ENCODE measurements at regions not wholly inside any gene's neighbourhood (a gene's known extent, or its start where the extent isn't known, plus 50 kb on each side); places are given as distances from the start of the nearest gene placed in this dataset.

DNA sequence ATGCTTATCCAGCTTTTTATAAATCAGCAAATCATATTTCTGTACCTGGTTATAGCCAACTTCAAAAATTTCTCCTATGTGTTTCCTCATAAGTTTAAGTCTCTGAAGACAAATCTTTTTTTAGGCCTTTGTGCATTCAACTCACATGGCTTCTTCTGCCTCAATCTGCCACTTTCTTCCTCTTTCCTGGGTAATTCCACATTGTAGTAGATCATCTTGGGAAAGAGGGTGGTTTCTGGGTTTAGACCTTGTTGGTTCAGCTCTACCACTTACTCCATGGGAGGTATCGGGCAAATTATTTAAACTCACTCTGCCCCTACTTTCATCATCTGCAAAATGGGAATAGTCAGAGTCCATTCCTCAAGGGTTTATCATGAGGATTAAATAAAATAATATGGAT lies 707.0 kb upstream of the ZEB2 start:
- Mint-ChIP-seq H3K27me3 (ENCODE audit: low read depth, unreplicated experiment) (no peaks in the 10 kb centered on the region), H3K36me3 (ENCODE audit: low read depth, unreplicated experiment) (no peaks in the 10 kb centered on the region), H3K4me3 (ENCODE audit: unreplicated experiment) (no peak overlapping the region), H3K4me1 (ENCODE audit: low read depth, unreplicated experiment) (no peaks in the 10 kb centered on the region), H3K27ac (ENCODE audit: unreplicated experiment) (no peak overlapping the region), H3K9me3 (ENCODE audit: unreplicated experiment) (peaks cover 5% of the 10 kb centered on the region)
- H3K36me3 ChIP-seq (ENCODE audit: insufficient read depth, low read length) = no peaks in the 10 kb centered on the region
- H3K4me1 ChIP-seq (ENCODE audit: insufficient read depth, low read length) = no peaks in the 10 kb centered on the region
- H3K9me3 ChIP-seq (ENCODE audit: insufficient read depth, low read depth, low read length) = no peaks in the 10 kb centered on the region
- no peak overlapping the region for H2AFZ ChIP-seq (ENCODE audit: low read depth, low read length)
- no peak overlapping the region for H3K27ac ChIP-seq (ENCODE audit: low read depth, low read length)
- FAIRE-seq = no peak
- no peak for DNase-seq (ENCODE audit: low read depth)
- H3K4me2 ChIP-seq (ENCODE audit: low read length) = no peak overlapping the region
- H3K4me3 ChIP-seq (ENCODE audit: insufficient read depth, low read depth, low read length) = no peak overlapping the region
- H4K20me1 ChIP-seq (ENCODE audit: insufficient read depth, low read length) = no peaks in the 10 kb centered on the region
- no peaks in the 10 kb centered on the region for H3K27me3 ChIP-seq (ENCODE audit: insufficient read depth, low read length)
- no peak for TF ChIP-seq EZH2 (IDR thresholded peaks at IDR 0.05; ENCODE audit: insufficient read depth, low read length)
- TF ChIP-seq CTCF (IDR thresholded peaks at IDR 0.05; ENCODE audit: insufficient read depth, low read depth, low read length) = no peak
- no peaks in the 10 kb centered on the region for H3K79me2 ChIP-seq (ENCODE audit: insufficient read depth, low read length)
- no peak overlapping the region for H3K9ac ChIP-seq (ENCODE audit: low read length)

- Mint-ChIP-seq H3K4me1 (ENCODE audit: low read depth, unreplicated experiment) (no peaks in the 10 kb centered on the region), H3K9me3 (ENCODE audit: unreplicated experiment) (peaks cover 3% of the 10 kb centered on the region), H3K4me3 (ENCODE audit: unreplicated experiment) (no peak overlapping the region), H3K36me3 (ENCODE audit: low read depth, unreplicated experiment) (no peaks in the 10 kb centered on the region), H3K27me3 (ENCODE audit: low read depth, unreplicated experiment) (no peaks in the 10 kb centered on the region), H3K27ac (ENCODE audit: unreplicated experiment) (no peak overlapping the region)
- Histone ChIP-seq H3K79me2 (ENCODE audit: insufficient read depth, low read length) (no peaks in the 10 kb centered on the region), H3K27me3 (ENCODE audit: insufficient read depth, low read length) (no peaks in the 10 kb centered on the region), H3K9me3 (ENCODE audit: insufficient read depth, low read depth, low read length) (no peaks in the 10 kb centered on the region), H4K20me1 (ENCODE audit: insufficient read depth, low read length) (no peaks in the 10 kb centered on the region), H3K27ac (ENCODE audit: low read depth, low read length) (no peak overlapping the region), H3K36me3 (ENCODE audit: insufficient read depth, low read length) (no peaks in the 10 kb centered on the region), H3K4me2 (ENCODE audit: low read length) (no peak overlapping the region), H2AFZ (ENCODE audit: low read depth, low read length) (no peak overlapping the region), H3K4me1 (ENCODE audit: insufficient read depth, low read length) (no peaks in the 10 kb centered on the region), H3K4me3 (ENCODE audit: insufficient read depth, low read depth, low read length) (no peak overlapping the region), H3K9ac (ENCODE audit: low read length) (no peak overlapping the region)
- TF ChIP-seq CTCF (IDR thresholded peaks at IDR 0.05; ENCODE audit: insufficient read depth, low read depth, low read length) = no peak
- TF ChIP-seq EZH2 (IDR thresholded peaks at IDR 0.05; ENCODE audit: insufficient read depth, low read length) = no peak
- DNase-seq (ENCODE audit: low read depth) (peak; percentile 23), FAIRE-seq (no peak)
Observed at GRCh38 chr2:145221516-145221915, 701.6 kb upstream of the ZEB2 start.

- no peak overlapping the region for H3K4me3 Mint-ChIP-seq (ENCODE audit: unreplicated experiment)
- Histone ChIP-seq H3K4me2 (ENCODE audit: low read length) (no peak overlapping the region), H3K79me2 (ENCODE audit: insufficient read depth, low read length) (no peaks in the 10 kb centered on the region), H3K36me3 (ENCODE audit: insufficient read depth, low read length) (no peaks in the 10 kb centered on the region), H3K4me3 (ENCODE audit: insufficient read depth, low read depth, low read length) (no peak overlapping the region), H3K27me3 (ENCODE audit: insufficient read depth, low read length) (no peaks in the 10 kb centered on the region), H3K4me1 (ENCODE audit: insufficient read depth, low read length) (no peaks in the 10 kb centered on the region), H3K9me3 (ENCODE audit: insufficient read depth, low read depth, low read length) (no peaks in the 10 kb centered on the region), H3K9ac (ENCODE audit: low read length) (no peak overlapping the region), H3K27ac (ENCODE audit: low read depth, low read length) (no peak overlapping the region), H4K20me1 (ENCODE audit: insufficient read depth, low read length) (no peaks in the 10 kb centered on the region), H2AFZ (ENCODE audit: low read depth, low read length) (no peak overlapping the region)
- peaks cover 3% of the 10 kb centered on the region for H3K9me3 Mint-ChIP-seq (ENCODE audit: unreplicated experiment)
- no peak overlapping the region for H3K27ac Mint-ChIP-seq (ENCODE audit: unreplicated experiment)
- H3K36me3 Mint-ChIP-seq (ENCODE audit: low read depth, unreplicated experiment) = no peaks in the 10 kb centered on the region
- DNase-seq (ENCODE audit: low read depth) = no peak
- H3K27me3 Mint-ChIP-seq (ENCODE audit: low read depth, unreplicated experiment) = no peaks in the 10 kb centered on the region
- no peak for FAIRE-seq
- no peaks in the 10 kb centered on the region for H3K4me1 Mint-ChIP-seq (ENCODE audit: low read depth, unreplicated experiment)
- TF ChIP-seq CTCF (IDR thresholded peaks at IDR 0.05; ENCODE audit: insufficient read depth, low read depth, low read length) (no peak), EZH2 (IDR thresholded peaks at IDR 0.05; ENCODE audit: insufficient read depth, low read length) (no peak)
Observed at GRCh38 chr2:145221032-145221431, 701.1 kb upstream of the ZEB2 start.

Data from astrocyte (in vitro differentiated cells and primary cell).